Nephron progenitor cell (in vitro differentiated cells): ENCODE measurements at regions not wholly inside any gene's neighbourhood (a gene's known extent, or its start where the extent isn't known, plus 50 kb on each side); places are given as distances from the start of the nearest gene placed in this dataset.
"Not testable (repeated sequence)": the region's sequence is repeated elsewhere in the genome, so short reads cannot be mapped to it uniquely, and the experiment has no call there.

Experiments used
- DNase-seq: peaks from one replicate; pipeline ENCODE4 v3.0.0; 2021
- H3K27ac Mint-ChIP-seq: 2 replicates; pipeline ENCODE4 v1.8.0; 2021; ENCODE audit warnings: mild to moderate bottlenecking, moderate library complexity, mixed read lengths
- H3K27me3 Mint-ChIP-seq: 2 replicates; pipeline ENCODE4 v1.8.0; 2021; ENCODE audit warnings: mild to moderate bottlenecking, low read depth, mixed read lengths; ENCODE audit not compliant: poor library complexity
- H3K36me3 Mint-ChIP-seq: 2 replicates; pipeline ENCODE4 v1.8.0; 2021; ENCODE audit warnings: low read depth, mixed read lengths
- H3K4me1 Mint-ChIP-seq: 2 replicates; pipeline ENCODE4 v1.8.0; 2021; ENCODE audit warnings: mixed read lengths
- H3K4me3 Mint-ChIP-seq: 2 replicates; pipeline ENCODE4 v1.8.0; 2021; ENCODE audit warnings: mild to moderate bottlenecking, moderate library complexity, mixed read lengths
- H3K9me3 Mint-ChIP-seq: 2 replicates; pipeline ENCODE4 v1.8.0; 2021; ENCODE audit warnings: mild to moderate bottlenecking, moderate library complexity, mixed read lengths

DNA sequence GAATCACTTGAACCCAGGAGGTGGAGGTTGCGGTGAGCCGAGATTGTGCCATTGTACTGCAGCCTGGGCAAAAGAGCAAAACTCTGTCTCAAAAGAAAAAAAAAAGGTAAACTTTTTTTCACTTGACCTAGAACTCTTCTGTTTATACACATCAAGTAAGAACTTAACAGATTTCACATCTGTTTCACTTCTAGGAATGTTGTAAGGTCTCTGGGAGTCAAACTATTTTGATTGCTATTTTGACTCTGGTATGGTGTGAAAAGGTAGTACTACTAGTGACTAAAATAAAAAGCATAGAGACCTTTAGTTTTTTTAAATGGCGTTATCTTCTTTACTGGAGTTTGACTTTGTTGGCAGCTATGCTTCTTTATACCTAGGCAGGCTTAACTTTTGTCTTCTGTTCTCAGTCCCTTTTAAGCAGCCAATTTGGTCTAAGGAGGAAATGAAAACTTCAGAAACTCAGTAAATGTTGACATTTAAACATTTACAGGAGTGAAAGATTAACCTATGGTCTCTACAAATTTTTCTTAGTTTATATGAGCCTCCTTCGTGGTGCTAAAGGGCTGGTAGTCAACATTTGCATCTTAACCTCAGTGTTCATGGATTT, 84.7 kb downstream of the METTL2B start:
- not testable (repeated sequence) for H3K27ac Mint-ChIP-seq, H3K4me3 Mint-ChIP-seq, DNase-seq, H3K9me3 Mint-ChIP-seq, H3K4me1 Mint-ChIP-seq, H3K27me3 Mint-ChIP-seq
- peaks cover 52% of the 10 kb centered on the region for H3K36me3 Mint-ChIP-seq

DNA sequence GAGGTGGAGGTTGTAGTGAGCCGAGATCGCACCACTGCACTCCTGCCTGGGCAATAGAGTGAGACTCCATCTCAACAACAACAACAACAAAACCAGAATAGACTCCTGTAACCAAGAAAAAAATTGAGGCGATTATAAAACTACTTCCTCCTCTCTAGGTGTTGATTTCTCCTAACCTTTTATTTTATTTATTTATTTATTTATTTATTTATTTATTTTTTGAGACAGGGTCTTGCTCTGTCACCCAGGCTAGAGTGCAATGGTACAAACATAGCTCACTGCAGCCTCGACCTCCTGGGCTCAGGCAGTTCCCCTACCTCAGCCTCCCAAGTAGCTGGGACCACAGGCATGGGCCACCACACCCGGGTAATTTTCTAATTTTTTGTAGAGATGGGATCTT, 86.2 kb downstream of the METTL2B start:
- H3K36me3 Mint-ChIP-seq = peaks cover 56% of the 10 kb centered on the region
- not testable (repeated sequence) for H3K4me3 Mint-ChIP-seq, H3K27ac Mint-ChIP-seq, H3K27me3 Mint-ChIP-seq, H3K4me1 Mint-ChIP-seq, H3K9me3 Mint-ChIP-seq, DNase-seq

DNA sequence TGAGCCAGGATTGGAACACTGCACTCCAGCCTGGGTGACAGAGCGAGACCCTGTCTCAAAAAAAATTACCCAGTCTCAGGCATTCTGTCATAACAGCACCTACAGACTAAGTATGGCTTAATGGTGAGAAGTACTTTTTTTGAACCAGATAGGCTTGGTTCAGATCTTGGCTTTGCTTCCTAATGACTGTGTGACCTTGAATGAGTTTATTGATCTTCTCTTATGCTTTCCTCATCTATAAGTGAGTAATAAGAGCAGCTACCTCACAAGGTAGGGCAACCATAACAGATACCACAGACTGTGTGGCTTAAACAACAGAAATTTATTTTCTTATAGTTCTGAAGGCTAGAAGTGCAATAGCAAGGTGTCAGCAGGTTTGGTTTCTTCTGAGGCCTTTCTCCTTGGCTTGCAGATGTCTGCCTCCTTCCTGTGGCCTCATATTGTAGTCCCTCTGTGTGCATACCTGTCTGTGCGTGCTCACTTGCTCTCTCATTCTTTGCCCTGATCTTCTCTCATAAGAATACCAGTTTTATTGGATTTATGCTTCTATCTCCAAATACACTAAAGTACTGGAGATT, 87.7 kb downstream of the METTL2B start:
- not testable (repeated sequence) for DNase-seq

DNA sequence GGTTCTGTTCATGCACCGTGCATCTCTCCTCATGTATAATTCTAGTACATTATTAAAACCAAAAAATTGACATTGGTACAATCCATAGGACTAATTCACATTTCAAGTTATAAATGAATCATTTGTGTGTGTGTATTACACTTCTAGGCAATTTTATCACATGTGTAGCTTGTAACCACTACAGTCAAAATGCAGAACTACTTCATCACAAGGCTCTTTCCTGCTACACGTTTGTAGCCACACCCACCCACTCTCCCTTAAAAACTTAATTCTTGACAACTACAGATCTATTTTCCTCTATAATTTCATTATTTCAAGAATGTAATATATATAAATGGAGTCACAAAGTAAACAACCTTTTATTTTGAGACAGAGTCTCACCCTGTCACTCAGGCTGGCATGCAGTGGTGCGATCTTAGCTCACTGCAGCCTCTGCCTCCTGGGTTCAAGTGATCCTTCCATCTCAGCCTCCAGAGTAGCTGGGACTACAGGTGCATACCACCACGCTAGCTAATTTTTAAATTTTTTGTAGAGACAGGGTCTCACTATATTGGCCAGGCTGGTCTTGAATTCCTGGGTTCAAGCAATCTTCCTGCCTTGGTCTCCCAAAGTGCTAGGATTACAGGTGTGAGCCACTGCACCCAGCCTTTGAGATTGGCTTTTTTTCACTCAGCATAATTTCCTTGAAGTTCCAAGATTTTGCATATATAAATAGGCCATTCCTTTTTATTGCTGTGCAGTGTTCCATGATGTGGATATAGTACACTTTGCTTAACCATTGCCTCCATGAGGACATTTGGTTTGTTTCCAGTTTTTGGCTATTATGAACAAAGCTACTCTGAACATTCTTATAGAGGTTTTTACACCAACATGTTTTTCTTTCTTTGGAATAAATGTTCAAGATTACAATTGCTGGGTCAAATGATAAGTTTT, 88.7 kb downstream of the METTL2B start:
- not testable (repeated sequence) for H3K27me3 Mint-ChIP-seq, H3K27ac Mint-ChIP-seq, H3K4me1 Mint-ChIP-seq, H3K4me3 Mint-ChIP-seq, DNase-seq
- Mint-ChIP-seq H3K36me3 (peaks cover 60% of the 10 kb centered on the region), H3K9me3 (peaks cover 18% of the 10 kb centered on the region)

More for the DNA sequence above, 87.7 kb downstream of the METTL2B start:
- H3K4me3 Mint-ChIP-seq, H3K27me3 Mint-ChIP-seq, H3K4me1 Mint-ChIP-seq, H3K27ac Mint-ChIP-seq, H3K9me3 Mint-ChIP-seq: not testable (repeated sequence)
- peaks cover 60% of the 10 kb centered on the region for H3K36me3 Mint-ChIP-seq

DNA sequence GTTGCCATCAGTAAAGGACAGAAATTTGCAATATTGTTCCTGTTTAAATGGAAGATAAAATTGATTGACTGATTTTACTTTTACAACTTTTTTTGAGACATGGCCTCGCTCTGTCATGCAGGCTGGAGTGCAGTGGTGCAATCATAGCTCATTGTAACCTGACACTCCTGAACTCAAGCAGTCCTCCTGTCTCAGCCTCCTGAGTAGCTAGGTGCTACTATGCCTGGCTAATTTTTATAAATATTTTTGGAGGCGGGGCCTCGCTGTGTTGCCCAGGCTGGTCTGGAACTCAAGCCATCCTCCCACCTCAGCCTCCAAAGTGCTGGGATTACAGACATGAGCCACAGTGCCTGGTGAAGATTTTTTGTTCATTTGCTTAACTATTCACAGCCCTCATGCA, 96.8 kb upstream of the GARIN1A start:
- Mint-ChIP-seq H3K36me3 (peaks cover 75% of the 10 kb centered on the region), H3K9me3 (peaks cover 53% of the 10 kb centered on the region)
- not testable (repeated sequence) for H3K4me3 Mint-ChIP-seq, H3K27me3 Mint-ChIP-seq, H3K4me1 Mint-ChIP-seq, H3K27ac Mint-ChIP-seq, DNase-seq

DNA sequence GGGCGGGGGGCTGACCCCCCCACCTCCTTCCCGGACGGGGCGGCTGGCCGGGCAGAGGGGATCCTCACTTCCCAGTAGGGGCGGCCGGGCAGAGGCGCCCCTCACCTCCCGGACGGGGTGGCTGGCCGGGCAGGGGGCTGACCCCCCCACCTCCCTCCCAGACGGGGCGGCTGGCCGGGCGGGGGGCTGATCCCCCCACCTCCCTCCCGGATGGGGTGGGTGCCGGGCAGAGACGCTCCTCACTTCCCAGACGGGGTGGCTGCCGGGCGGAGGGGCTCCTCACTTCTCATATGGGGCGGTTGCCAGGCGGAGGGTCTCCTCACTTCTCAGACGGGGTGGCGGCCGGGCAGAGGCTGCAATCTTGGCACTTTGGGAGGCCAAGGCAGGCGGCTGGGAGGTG, 95.1 kb upstream of the GARIN1A start:
- Mint-ChIP-seq H3K9me3 (peaks cover 40% of the 10 kb centered on the region), H3K36me3 (peaks cover 62% of the 10 kb centered on the region)
- not testable (repeated sequence) for H3K27ac Mint-ChIP-seq, H3K4me3 Mint-ChIP-seq, DNase-seq, H3K4me1 Mint-ChIP-seq, H3K27me3 Mint-ChIP-seq

DNA sequence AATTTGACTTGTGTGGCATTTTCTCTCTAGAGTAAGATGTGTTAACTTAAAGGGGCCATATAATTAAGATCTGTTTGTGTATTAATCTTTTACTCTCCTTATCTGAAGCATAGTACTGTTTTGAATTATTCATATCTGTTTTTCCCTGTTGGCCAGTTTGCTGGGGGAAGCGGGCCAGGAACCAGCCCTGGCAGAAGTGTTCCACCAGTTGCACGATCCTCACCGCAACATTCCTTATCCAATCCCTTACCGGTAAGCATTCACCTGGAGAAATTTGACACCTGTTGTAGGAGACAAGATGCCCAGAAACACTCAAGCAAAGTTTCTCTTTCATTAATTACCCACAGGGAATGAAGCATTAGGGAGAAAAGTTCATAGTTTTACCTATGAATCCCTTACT, 92.2 kb upstream of the GARIN1A start:
- not testable (repeated sequence) for H3K27me3 Mint-ChIP-seq, H3K27ac Mint-ChIP-seq, DNase-seq, H3K4me3 Mint-ChIP-seq, H3K4me1 Mint-ChIP-seq
- peaks cover 21% of the 10 kb centered on the region for H3K9me3 Mint-ChIP-seq
- peaks cover 57% of the 10 kb centered on the region for H3K36me3 Mint-ChIP-seq

DNA sequence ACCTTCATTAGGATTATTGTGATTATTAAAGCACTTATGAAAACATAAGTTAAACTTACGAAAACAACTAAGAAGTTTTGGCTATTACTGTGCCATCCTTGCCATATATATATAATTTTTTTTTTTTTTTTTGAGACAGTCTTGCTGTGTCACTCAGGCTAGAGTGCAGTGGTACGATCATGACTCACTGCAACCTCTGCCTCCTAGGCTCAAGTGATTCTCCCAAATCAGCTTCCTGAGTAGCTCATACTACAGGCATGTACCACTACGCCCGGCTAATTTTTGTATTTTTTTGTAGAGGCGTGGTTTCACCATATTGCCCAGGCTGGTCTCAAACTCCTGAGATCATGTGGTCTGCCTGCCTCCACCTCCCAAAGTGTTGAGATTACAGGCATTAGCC, 91.0 kb upstream of the GARIN1A start:
- not testable (repeated sequence) for H3K27me3 Mint-ChIP-seq, H3K4me3 Mint-ChIP-seq

DNA sequence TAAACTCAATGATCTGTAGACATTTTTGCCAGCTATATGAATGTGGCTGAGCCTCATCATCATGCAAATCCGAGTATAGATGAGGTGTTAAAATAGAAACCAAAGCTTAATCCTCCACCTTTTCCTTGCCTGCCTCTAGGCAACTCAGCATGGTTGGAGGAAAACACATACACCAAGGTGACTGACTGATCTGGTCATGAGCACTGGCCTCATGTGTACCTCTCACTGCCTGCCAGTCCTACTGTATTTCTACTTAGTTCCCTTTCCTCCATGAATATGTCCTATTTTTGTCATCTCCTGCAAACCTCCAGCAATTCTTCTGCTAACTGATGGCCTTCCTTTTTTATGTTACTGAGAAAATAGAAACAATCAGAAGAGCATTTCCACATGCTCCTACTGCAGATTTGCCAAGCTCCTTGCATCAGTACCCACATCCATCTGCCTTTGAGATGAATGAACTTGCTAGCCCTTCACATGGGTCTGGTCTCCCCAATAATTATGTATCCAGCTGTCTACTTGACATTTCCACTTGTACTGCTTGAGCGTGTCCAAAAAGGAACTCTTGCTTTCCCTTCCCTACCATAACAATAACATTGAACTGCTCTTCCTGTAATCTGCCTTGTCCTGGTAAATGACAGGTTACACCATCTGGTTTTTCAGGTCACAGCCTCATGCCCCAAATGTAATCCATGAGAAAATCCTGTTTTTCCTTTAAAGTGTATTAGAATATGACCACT, 90.1 kb upstream of the GARIN1A start:
- not testable (repeated sequence) for H3K4me1 Mint-ChIP-seq, DNase-seq, H3K27me3 Mint-ChIP-seq, H3K27ac Mint-ChIP-seq, H3K4me3 Mint-ChIP-seq
- Mint-ChIP-seq H3K36me3 (peaks cover 63% of the 10 kb centered on the region), H3K9me3 (peaks cover 11% of the 10 kb centered on the region)

More for the DNA sequence above, 91.0 kb upstream of the GARIN1A start:
- not testable (repeated sequence) for DNase-seq, H3K27ac Mint-ChIP-seq, H3K4me1 Mint-ChIP-seq
- Mint-ChIP-seq H3K9me3 (peaks cover 11% of the 10 kb centered on the region), H3K36me3 (peaks cover 54% of the 10 kb centered on the region)

DNA sequence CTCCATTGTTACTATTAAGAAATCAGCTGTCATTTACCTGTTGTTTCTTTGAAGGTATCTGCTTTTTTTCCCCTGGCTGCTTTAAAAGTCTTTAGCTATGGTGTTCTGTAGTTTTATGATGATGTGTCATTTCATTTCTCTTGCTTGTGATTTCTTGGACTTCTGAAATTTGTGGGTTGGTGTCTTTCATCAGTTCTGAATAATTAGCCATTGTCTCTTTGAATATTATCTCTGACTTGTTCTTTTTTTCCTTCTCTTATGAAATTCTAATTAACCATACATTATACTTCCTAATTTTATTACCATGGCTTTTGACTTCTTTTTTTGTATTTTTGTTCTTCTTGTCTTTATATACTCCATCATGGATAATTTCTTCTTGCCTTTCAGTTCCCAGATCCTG, 85.4 kb upstream of the GARIN1A start:
- H3K9me3 Mint-ChIP-seq = not testable (repeated sequence)
- peaks cover 70% of the 10 kb centered on the region for H3K36me3 Mint-ChIP-seq

More for the DNA sequence above, 85.4 kb upstream of the GARIN1A start:
- H3K27ac Mint-ChIP-seq, DNase-seq, H3K4me3 Mint-ChIP-seq, H3K27me3 Mint-ChIP-seq, H3K4me1 Mint-ChIP-seq: not testable (repeated sequence)
